ENCODE measurements at regions not wholly inside any gene's neighbourhood (a gene's known extent, or its start where the extent isn't known, plus 50 kb on each side); places are given as distances from the start of the nearest gene placed in this dataset.
A peak's percentile ranks its signal among the peaks of the same experiment; 100 is the strongest.

GRCh38 chr9:95756986-95757385 is 118.5 kb upstream of the ERCC6L2 start:
- H3K9me3 ChIP-seq (ENCODE audit: low read length): no peaks in the 10 kb centered on the region
- H3K4me2 ChIP-seq (ENCODE audit: low read depth, low read length): no peak overlapping the region
- peaks cover 0 to 3% of the 10 kb centered on the region in 2 experiments; a peak in 1 of 5 replicates for H3K27me3 ChIP-seq (ENCODE audit: control insufficient read depth in 1 of 2, insufficient read depth in 2 of 2, low read length in 2 of 2)
- H2AFZ ChIP-seq (ENCODE audit: low read length): no peak overlapping the region
- WGBS (ENCODE audit: low lambda C conversion rate): 29% methylated on average over 4 of the region's 4 CpGs
- H4K20me1 ChIP-seq (ENCODE audit: insufficient read depth, low read length): no peaks in the 10 kb centered on the region
- no peak for FAIRE-seq
- H3K4me3 ChIP-seq (replicated peaks in 1 of 3; ENCODE audit: insufficient read depth in 1 of 3, low read depth in 2 of 3, low read length in 3 of 3): no peak overlapping the region
- H3K9ac ChIP-seq (ENCODE audit: insufficient read depth, low read depth, low read length): no peak overlapping the region
- no peaks in the 10 kb centered on the region for H3K79me2 ChIP-seq (ENCODE audit: insufficient read depth, low read length)
- no peaks in the 10 kb centered on the region for H3K36me3 ChIP-seq (replicated peaks in 1 of 2; ENCODE audit: control insufficient read depth in 1 of 2, insufficient read depth in 2 of 2, low read length in 2 of 2)
- TF ChIP-seq KAT2B (IDR thresholded peaks at IDR 0.05; ENCODE audit: borderline replicate concordance, low read depth, low read length): no peak
- 0 out of 2 replicates have a peak, but pooled peaks have one; percentile 7 for TF ChIP-seq CREB1 (IDR thresholded peaks at IDR 0.05)
- TF ChIP-seq CREB1 (CRISPR knock-in tag; IDR thresholded peaks at IDR 0.05): no peak
- ChIA-PET CTCF (ENCODE audit: low intra/inter-chr PET ratio, low total read pairs) (no interaction called here), POLR2A (no interaction called here)
- BruUV-seq (replicated peaks): no TSS peak
- in situ Hi-C loops (cut with HindIII; ENCODE audit: extremely low pct_ligation_motif_present, low pct_unique_long_range_greater_than_20kb) (no loop called here), intact Hi-C loops (cut with micrococcal nuclease; ENCODE audit: unreplicated experiment) (no loop called here)
- ATAC-seq: no peak
- H3K4me1 ChIP-seq (ENCODE audit: insufficient read depth, low read length): peaks cover 38% of the 10 kb centered on the region
- H3K27ac ChIP-seq (ENCODE audit: extremely low read length, insufficient read depth, low read length): no peak overlapping the region
- no peak for DNase-seq (ENCODE audit: low spot score)

DNA sequence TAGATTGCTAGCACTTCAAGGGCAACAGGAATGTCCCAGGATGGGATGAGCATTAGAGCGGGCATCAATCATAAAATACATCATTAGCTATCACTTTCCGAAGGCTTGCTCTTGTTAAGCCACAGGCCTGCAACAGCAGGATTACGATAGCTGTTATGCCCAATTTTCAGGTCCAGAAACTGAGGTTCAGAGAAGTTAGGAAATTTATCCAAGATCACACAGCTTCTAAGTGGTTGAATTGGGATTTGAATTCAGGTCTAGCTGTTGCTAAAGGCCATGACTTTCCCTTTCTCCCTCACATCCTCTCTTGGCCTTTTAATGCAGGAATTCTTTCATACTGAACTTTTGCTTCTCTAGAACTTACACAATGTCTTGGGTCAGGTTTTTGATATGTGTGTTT is 119.4 kb upstream of the ERCC6L2 start:
- Histone ChIP-seq H3K27ac (ENCODE audit: extremely low read length, insufficient read depth, low read length) (no peak overlapping the region), H4K20me1 (ENCODE audit: insufficient read depth, low read length) (no peaks in the 10 kb centered on the region), H3K36me3 (replicated peaks in 1 of 2; ENCODE audit: control insufficient read depth in 1 of 2, insufficient read depth in 2 of 2, low read length in 2 of 2) (no peaks in the 10 kb centered on the region), H3K79me2 (ENCODE audit: insufficient read depth, low read length) (no peaks in the 10 kb centered on the region), H3K9me3 (ENCODE audit: low read length) (no peaks in the 10 kb centered on the region), H3K4me2 (ENCODE audit: low read depth, low read length) (no peak overlapping the region), H3K27me3 (ENCODE audit: control insufficient read depth in 1 of 2, insufficient read depth in 2 of 2, low read length in 2 of 2) (peaks cover 0 to 3% of the 10 kb centered on the region in 2 experiments; a peak in 1 of 5 replicates), H3K4me1 (ENCODE audit: insufficient read depth, low read length) (peaks cover 39% of the 10 kb centered on the region), H2AFZ (ENCODE audit: low read length) (no peak overlapping the region), H3K4me3 (replicated peaks in 1 of 3; ENCODE audit: insufficient read depth in 1 of 3, low read depth in 2 of 3, low read length in 3 of 3) (no peak overlapping the region), H3K9ac (ENCODE audit: insufficient read depth, low read depth, low read length) (no peak overlapping the region)
- no TSS peak for BruUV-seq (replicated peaks)
- ATAC-seq (no peak), DNase-seq (ENCODE audit: low spot score) (no peak), FAIRE-seq (no peak)
- WGBS (ENCODE audit: low lambda C conversion rate): 89% methylated on average over 3 of the region's 3 CpGs
- ChIA-PET CTCF (ENCODE audit: low intra/inter-chr PET ratio, low total read pairs) (no interaction called here), POLR2A (interaction anchor here (2.6 kb wide), 1 partner anchor 119 kb away, joined by 7 read pairs; the partner anchor contains the start of gene ERCC6L2)
- intact Hi-C loops (cut with micrococcal nuclease; ENCODE audit: unreplicated experiment) (no loop called here), in situ Hi-C loops (cut with HindIII; ENCODE audit: extremely low pct_ligation_motif_present, low pct_unique_long_range_greater_than_20kb) (no loop called here)
- TF ChIP-seq ZNF335 (CRISPR knock-in tag; IDR thresholded peaks at IDR 0.05): no peak
- peak; percentile 17; the same call in 1 of the 2 replicates for TF ChIP-seq ZNF768 (CRISPR knock-in tag; IDR thresholded peaks at IDR 0.05)
- 0 out of 2 replicates have a peak, but pooled peaks have one; percentile 14 for TF ChIP-seq ZNF629 (CRISPR knock-in tag; conservative IDR thresholded peaks at IDR 0.05)
- TF ChIP-seq FOXM1 (CRISPR knock-in tag; IDR thresholded peaks at IDR 0.05): no peak
- no peak for TF ChIP-seq PHF20 (CRISPR knock-in tag; IDR thresholded peaks at IDR 0.05)
- no peak for TF ChIP-seq ZFP1 (CRISPR knock-in tag; IDR thresholded peaks at IDR 0.05)

Measured in HepG2 (cell line).